HG03565 (cell line): ENCODE measurements at regions not wholly inside any gene's neighbourhood (a gene's known extent, or its start where the extent isn't known, plus 50 kb on each side); places are given as distances from the start of the nearest gene placed in this dataset.

Experiments used
- ATAC-seq: cut with Tn5 transposase; IDR thresholded peaks from one replicate; pipeline ENCODE4 v1.9.1; 2021; ENCODE audit warnings: mild to moderate bottlenecking, moderate library complexity; ENCODE audit not compliant: unreplicated experiment

DNA sequence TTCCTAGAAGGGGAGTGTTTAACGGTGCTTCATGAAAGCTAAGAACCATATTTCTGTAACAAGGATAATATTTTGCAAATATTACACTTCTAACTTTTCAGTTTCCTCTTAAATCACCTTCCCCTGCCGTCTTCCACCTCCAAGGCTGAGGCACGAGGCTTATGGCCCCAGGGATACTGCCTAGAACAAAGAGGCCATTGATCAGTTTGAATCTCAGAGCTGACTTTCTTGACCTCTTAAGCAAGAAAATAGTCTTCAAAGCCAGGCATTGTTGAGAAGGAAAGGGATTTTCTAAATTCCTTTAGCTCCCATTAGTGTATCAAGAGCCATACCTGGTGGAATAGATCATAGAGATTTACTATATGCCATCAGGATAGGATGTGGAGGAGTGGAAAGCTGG is 566.2 kb downstream of the BNC2 start:
- ATAC-seq = no peak

DNA sequence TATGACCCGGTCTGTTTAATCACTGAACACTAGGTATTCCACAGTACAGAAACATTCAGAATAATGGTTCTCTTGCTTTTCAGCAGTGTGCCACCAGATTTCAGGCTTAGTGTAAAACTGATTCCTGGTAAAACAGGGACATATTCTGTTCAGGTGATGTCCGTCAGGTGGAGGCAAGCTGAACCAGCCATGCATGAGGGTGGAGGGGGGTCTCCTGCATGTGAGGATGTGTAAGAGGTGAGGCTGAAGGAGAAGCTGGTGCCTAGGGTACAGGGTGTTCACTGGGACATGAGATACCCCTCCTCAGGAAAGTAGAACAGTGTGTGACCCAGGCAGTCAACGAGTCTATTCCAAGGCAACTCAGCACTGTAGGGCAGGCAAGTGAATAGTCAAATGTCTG is 563.9 kb downstream of the BNC2 start:
- no peak for ATAC-seq

DNA sequence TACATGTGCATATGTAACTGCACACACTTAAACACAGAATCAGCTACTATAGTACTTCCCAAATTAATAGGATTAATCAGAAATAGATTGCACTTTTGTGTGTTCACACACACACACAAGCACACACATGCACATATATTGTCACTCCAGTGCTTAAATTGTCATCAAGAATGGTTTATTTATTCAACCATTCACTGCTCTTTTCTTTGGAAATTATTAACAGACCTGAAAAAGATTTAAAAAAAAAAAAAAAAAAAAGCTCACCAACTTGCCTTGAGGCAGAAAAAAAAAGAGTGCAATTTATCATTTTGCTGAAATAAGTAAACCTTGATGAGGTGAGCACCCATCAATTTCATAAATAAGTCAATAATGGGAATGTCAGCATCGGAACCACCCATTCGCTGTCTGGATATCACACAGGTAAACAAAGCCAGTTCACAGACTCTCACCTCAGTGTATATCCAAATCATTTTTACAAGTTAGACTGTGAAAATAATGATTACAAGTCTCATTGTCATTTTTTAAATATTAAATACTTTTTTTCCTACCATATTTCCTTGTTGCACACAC is 562.8 kb downstream of the BNC2 start:
- no peak for ATAC-seq

DNA sequence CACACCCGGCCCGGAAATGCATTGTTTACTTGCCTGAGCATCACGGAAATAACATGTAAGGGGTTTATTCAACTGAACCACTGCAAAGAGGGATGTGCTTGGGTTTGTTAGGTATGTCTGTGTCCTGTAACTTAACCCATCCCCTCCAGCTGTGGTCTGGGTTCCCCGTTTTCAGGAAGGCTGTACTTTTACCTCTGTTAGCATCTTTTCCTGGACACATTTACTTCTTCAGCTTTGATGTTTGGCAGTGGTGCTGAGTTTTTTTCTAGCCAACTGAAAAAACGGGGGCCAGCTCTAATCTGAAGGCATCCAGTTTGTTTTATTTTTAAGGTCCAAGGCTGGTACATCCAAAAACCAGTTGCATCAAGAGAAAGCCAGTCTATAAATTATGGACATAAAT is 561.8 kb downstream of the BNC2 start:
- no peak for ATAC-seq

DNA sequence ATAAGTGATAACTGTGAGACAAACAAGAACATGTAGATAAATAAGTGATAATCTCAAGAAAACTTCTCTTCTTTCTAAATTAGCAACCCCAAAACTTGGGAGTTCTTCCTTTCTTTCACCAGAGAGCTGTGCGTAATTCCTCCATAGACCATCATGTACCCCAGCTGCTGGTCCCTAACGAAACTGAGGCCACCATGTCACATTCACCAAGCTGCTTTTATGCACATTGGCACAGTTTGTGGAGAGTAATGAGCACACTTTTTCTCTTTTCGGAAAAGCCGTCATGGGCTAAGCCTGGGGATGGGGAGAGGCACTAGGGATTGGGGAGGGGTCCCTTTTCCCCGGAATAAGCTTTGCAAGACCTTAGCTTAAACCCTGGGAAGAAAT is 561.4 kb downstream of the BNC2 start:
- no peak for ATAC-seq

DNA sequence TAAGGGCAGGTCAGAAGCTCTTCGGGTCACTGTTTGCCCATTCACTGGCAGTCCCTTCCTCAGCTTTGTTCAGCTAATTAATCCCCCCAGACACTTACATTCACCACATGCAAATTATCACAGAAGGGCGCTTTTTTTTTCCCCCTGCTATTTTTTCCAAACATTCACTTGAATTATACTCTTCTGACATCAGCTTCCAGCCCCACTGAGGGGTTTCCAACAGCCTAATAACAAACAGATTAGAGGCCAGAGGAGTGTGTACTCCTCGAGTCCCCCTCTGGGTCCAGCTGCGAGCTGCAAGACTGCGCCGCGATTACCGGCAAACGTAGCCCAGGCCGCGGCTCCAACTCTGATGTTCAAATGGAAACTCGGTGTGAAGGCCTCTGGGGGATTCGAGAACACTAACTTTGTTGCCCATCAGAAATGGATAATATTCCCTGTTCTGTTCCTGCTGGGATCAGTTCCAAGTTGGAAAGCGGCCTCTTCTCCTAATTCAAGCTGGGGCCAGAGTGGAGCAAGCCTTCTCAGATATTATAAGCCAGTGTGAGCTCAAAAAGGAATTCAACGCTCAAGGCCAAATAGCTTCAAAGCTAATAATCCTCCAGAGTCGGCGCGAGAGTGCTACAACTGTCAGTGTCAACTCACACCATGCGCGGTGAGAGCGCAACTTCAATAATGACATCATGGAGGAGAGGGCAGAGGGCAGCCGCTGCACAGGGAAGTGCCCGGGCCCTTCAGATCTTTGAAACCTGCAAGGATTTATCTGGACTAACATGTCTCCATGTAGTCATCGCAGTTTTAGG is 560.8 kb downstream of the BNC2 start:
- no peak for ATAC-seq

DNA sequence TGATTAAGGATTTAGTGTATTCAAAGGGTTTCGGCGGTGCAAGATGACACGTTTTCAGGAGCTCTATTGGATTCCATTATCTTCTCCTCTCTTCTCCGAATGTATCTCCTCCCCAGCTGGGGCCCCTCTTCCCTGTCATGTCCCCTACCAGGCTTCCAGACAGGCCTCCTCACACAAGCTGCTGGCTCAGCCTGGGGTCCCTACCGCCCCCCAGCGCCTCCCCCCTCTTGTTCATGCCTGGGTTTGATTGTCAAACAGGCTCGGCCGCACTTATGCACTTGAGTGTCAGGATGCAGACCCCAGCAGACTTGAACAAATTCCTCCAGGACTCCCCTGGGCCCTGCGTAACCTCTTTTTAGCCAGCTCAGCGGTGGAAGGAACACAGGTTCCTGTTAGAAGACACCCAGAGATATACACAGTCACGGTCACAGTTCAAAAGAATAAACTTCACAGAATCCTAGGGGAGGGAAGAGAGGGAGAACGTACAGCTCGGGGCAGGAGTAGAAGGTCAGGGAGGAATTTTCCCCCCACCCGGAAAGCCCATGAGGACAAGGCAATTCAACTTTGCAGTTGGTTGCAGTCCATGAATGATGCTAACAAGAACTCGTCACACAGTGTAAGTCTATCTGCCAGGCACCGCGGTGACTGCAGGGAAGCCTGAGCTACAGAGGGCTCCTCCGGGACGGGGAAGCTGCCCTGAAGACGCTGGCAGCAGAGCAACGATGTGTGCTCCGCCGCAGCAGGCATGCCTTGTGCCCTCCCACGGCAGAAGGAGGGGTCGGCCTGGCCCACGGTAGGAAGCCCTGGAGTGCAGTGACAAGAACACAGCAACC is 560.0 kb downstream of the BNC2 start:
- ATAC-seq = no peak

DNA sequence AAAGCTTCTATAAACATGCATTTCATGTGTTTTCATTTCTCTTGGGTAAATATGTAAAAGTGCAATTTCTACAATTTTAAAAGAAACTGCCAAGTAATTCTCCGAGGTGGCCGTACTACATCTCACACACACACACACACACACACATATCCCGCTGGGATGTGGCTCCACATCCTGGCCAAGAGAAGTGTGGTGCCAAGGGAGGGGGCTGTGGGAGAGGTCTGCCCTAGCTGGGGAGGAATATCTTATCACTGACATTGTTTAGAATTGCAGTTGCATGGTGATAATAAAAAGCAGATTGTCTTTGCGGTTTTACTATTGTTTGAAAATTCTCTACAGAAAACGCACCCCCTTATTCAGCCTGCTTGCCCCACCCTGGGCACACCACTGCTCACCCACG is 558.4 kb downstream of the BNC2 start:
- no peak for ATAC-seq

DNA sequence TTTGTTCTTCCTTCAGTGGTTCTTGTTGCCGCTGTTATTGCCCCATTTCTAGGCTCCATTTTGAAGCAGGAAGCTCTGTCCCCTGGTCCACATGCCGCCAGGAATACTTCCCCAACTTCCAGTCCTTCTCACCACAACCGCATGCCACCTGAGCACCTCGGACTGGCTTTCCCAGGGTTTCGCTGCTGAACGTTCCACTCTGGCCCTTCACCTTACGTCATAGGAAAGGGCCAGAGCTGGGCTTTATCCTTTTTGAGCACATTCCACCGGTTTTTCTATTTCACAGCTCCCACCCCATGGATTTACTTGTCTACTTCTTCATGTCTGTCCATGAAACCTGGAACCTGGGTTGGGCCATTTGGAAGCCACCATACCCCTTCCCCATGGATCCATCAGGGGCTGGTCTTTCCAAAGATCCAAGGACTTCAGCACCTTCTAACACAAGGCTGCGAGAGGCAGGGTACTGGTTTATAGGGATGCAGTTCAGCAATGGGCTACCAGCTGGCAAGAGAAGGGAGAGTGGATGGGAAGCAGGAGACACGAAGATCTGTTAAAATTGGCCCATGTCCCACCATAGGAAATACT is 557.4 kb downstream of the BNC2 start:
- no peak for ATAC-seq

DNA sequence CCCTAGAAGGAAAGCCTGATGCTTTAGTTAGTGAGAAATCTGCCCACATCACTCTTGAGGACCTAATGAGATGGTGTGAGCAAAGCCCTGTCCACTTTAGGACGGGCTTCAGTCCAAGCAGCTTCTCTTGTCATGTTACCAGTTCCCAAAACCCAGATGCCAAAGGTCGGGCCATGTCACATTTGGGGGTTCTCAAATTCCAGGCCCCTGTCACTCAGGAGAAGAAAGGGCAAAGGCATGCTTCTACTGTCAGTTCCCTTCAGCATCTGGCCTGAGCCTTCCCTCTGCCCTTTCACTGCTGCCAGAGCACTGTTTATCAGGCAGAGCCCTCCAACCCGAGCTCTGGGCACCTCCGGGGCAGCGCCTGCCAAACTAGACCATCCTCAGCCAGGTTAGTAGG is 556.0 kb downstream of the BNC2 start:
- no peak for ATAC-seq

DNA sequence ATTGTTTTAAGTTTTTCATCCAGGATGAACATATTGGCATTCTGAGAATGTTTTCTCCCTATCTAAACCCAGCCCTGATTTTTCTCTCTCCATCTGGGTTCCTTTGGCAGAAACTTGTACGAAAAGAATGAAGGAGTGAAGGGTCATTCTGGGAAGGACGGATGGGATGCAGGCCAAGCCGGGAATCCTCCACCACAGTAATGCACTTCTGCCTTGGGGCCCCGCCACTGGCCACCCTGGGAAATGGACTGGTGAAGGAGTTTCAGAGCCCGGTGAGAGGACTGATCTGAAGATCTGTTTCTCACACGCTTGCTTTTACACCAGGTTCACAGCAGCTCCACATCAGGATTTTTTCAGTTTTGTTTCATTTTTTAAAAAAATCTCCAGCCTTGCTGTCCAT is 554.8 kb downstream of the BNC2 start:
- no peak for ATAC-seq

DNA sequence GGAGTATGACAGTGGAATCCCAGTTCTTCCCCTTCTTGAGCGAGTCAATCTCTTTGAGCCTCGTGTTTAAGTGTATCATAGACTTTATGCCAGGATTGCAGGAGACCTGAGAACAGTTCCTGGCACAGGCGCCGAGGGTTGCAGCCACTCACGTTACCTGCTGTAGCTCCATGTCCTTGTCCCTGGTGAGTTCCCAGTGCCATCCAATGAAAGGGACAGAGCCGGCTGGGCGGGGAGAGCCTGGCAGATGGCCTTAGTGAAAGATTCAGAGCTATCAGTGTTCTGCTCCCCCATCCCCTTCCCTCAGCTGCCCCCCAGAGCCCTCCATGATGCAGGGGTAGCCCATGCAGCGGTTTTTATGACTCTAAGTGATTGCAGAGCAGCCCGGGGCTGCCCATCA is 554.0 kb downstream of the BNC2 start:
- ATAC-seq = no peak

DNA sequence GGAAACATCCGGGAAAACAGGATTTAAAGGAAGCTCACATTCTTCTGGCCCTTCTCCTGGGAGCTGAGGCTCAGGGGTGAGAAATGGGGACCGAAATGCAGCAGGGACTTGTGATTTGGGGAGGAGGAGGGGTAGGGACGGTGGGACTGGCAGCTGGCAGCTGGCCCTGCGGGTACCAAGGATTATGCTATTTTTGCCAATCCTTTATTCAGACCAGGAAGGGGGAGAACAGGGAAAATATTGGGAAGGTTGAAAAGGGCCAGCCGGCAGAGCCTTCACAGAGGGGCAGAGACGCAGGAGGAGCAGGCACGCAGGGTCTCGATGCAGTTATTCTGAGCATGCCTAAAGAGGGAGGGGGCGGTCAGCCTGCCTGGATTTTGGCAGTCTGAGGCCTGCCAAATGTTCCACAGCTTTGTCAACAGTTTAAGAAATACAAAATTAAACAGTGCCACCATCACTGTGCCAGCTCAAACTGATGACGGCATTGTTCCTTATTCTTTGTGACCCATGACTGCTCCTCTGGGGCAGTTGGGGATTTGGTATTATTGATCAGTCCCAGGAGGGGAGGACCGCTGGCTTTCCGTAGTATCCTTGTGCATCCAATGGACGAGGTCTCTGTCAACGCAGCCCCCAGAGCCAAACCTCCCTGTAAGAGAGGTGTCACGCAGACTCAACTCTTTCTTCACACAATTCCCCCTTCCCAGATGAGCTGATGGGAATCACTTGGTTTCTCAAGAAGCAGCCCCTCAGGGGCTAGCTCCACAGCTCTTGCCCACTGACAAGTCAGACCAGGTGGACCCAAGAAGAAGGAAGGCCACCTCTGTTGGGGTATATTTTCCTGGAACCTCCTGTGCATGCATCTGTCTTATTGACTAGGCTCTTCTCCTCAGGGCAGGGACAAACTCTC is 553.3 kb downstream of the BNC2 start:
- ATAC-seq = no peak

DNA sequence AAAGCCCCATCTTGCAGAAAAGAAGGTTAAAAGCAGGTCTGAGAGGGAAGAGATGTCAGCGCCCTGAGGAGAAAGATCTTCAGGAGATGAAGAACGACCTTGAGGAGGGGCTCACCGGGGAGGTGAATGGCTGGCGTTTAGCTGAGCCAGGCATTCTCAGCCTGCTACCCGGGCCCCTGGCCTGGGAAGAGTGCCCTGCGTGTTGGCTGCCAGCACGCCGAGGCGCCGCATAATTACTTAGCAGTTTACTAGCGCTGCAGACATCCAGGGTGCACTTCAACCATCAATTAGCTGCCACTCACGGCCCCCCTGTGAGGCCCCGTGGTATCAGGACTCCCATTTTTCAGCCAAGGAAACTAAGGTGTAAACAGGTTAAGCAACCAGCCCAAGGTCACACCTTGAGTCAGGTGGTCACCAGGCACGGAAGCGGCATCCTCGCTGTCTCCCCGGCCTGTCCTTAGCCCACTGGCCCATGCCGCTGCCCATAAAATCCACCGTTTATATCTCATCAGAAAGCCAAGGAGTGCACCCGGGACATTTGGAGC is 551.9 kb downstream of the BNC2 start:
- no peak for ATAC-seq

DNA sequence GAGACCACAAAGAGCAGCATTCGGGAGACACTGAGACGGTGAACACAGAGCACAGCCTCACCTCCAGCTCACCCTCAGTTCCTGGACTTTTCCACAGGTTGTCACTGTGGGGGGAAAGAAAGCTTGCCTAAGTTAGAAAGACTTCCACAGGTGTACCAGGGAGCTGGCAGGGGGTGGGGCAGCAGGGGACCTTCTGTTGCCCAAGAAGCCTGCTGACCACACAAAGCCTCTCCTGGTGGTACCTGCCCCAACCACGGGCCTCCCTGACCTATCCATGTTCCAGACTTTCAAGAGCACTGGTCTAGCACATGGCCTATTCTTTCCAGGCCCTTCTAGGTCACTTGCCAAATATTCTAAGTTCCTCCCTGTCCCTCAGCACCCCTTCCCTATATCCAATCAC is 550.8 kb downstream of the BNC2 start:
- ATAC-seq = no peak

DNA sequence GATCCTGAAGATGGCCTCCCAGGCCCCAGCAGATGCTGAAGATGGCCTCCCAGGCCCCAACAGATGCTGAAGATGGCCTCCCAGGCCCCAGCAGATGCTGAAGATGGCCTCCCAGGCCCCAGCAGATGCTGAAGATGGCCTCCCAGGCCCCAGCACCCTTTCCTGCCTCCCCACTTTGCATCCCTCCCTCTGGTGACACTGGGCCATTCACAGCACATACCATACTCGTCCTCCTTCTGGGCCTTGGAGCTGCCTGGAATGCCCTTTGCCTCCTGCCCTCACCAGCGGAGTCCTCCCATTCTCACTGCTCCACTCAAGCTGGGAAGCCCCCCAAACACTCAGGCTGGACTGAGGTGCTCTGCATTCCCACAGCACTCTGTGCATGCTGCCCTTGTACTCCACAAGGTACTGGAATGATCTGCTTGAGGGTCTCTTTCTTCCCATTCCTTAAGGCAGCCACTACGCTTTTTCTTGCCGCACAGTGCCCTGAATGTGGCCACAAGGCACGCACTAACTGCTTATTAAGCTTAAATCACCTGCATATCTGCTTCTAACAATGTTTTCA is 550.0 kb downstream of the BNC2 start:
- no peak for ATAC-seq

DNA sequence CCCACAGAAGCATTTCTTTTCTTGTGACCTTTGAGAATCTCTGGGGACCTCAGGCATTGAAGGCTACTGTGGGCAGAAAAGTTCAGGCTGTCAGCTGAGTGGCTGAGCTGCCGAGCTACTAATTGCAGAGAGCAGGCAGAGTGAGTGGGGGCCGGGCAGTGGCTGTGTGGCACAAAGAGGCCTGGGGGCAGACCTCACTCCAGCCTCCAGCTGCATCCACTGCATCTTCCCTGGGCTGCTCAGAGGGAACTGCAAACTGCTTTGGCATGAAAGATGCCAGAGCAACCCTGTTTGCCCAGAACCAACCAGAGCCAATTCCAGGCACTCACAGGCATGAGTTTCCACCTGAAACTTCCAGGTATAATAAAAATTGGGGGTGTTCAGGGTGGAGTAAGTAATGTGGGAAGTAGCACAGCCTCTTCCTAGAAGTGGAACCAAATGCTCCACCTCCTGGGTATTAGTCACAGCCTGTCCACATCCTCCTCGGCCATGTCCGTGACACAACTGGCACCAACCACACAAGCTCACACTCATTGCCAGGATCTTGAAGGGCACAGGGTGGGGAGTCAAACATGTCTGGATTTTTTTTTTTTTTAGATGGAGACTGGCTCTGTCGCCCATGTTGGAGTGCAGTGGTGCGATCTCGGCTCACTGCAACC is 548.9 kb downstream of the BNC2 start:
- ATAC-seq = no peak

DNA sequence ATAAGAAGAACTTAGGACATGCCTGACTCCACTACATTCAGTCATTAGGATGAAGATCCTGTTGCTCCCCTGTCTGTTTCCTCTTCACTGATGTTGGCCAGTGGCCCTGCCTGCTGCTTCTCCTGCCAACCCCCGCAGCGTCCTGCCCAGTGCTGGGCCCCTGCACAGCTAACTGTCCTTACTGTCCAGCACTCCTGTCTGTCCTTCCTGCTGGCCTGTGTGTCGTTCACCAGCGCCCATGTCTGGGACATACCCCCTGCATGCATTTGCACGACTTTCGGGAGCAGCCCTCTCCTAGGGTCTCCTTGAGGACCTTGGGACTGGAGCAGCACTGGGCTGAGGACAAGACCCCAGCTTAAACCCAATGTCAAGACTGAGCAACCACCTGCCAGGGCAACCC is 547.6 kb downstream of the BNC2 start:
- ATAC-seq = no peak

DNA sequence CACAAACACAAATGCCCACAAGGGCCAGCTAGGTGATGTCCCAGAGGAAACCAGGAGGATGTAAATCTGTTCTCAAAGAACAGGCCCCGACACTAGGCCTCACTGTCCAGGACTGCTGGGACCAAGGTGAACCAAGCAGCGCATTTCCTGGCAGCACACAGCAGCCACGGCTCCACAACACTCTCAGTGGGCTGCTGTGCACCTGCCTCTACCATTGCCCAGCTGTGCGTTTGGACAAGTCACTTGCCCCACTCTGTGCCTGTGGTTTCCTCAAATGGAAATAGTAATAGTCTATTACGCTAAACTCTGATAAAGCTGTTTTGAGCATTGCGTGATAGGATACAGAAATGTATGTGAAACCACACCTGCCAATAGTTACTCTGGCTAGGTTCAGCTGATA is 544.5 kb downstream of the BNC2 start:
- no peak for ATAC-seq

DNA sequence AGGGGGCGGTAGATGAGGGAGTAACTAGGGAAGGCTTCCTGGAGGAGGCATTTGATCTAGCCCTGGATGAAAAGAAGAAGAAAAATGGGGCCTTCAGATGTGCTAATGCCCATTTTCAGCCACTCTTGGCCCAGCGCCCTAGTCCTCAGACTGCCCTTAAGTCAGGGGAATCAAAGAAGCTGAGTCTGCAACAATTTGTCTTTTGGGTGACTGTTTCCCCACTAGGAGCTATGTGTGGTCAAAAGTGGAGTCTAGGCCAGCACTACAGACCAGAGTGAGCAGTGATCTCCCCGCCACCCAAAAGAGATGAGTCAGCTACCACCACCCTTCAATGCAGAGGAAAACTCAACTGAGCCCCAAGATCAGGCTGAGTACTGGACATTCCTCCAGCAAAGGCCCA is 542.1 kb downstream of the BNC2 start:
- no peak for ATAC-seq
